ENCODE measurements at regions not wholly inside any gene's neighbourhood (a gene's known extent, or its start where the extent isn't known, plus 50 kb on each side); places are given as distances from the start of the nearest gene placed in this dataset.
"Not testable (repeated sequence)": the region's sequence is repeated elsewhere in the genome, so short reads cannot be mapped to it uniquely, and the experiment has no call there.

DNA sequence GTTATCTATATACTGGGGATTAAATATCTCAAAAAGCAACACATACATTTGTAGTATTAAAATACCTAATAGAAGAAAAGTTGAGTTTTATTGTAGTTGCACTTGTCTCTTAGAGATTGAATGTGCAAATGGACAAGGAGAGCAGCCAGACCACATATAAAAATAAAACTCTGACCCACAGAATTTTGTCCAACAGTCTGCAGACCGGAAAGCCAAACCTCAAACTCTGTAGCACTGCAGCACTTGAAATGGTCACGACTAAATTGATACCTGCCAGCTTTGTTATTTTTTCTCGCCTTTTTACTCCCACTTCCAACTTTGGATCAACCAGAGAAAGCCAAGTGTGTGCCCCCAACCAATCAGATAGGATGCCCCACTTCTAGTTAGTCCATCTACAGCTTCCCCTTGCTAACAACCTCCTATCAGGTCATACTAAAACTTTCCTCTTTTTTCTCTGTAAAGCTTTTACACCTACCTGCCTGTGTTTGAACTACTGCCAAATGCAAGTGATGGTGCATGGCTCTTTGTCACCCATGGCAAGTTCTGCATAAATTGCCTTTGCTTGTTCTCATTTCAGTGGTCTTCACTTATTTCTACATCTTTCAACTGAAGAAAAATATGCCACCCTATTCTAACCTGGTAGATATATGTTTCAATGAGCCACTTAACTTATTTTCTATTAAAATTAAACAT is 1250.7 kb upstream of the SPRY2 start:
- no peak for DNase-seq

- no peak for DNase-seq
Measured at GRCh38 chr13:81582381-81582780, 1241.5 kb upstream of the SPRY2 start.

- DNase-seq, result no peak
Measured at GRCh38 chr13:81577601-81578195, 1236.8 kb upstream of the SPRY2 start.

DNA sequence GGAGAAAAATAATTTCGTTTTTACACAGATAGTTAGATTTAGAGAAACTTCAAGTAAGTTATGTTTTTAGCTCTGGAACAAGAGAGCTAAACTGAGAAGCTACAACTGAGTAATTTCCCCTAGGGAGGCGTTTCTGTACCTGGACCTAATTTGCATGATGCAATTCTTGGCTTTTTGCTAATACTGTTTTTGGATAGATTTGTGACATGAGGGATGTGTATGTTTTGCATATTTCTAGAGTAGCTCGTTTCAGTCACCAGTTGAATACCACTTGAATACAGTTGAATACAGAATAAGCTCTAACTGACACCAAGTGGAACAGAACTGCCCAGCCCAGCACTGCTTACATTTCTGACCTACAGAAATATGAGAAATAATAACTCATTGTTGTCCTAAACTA is 1227.9 kb upstream of the SPRY2 start:
- no peak for DNase-seq

DNA sequence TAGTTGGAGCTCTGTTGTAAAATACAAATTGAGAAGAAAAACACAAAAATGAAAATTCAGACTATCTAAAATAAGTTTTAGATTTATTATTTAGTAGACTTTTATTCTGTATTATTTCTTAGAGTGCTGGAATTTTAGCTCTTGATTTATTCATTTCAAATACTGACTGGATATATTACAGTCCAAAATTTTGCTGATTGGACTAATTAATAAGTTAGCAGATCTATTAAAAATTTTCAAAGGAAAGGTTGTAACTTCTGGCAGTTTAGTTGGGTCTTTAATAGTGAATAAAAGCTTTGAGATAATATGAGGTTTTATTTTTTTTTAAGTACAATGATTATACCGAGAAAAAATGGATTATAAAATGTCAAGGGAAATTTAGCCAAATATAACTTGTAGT is 1224.9 kb upstream of the SPRY2 start:
- no peak for DNase-seq

DNA sequence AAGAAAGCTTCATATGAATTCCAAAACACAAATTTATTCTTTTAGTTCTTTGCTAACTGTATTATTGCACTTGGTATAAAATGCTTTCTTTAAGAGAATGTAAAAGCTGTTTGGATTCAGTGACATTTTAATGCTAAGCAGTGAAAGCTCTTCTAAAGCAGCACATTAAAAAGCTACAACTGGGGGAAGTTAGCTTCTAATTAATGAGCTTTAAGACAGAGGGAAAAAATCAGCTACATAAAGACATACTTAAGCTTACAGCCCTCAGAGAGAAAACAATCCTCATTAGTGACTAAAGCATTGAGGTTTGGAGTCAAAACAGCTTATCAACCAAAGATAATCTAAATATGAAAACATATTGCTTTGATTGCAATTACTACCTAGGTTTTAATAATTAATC is 1222.2 kb upstream of the SPRY2 start:
- DNase-seq, result no peak

GRCh38 chr13:81562598-81562997 is 1221.7 kb upstream of the SPRY2 start:
- DNase-seq, result no peak

- no peak for DNase-seq
Measured at GRCh38 chr13:81551036-81551435, 1210.1 kb upstream of the SPRY2 start.

GRCh38 chr13:81546294-81546693 is 1205.4 kb upstream of the SPRY2 start:
- DNase-seq, result not testable (repeated sequence)

- no peak for DNase-seq
Measured at GRCh38 chr13:81540777-81541176, 1199.9 kb upstream of the SPRY2 start.

DNA sequence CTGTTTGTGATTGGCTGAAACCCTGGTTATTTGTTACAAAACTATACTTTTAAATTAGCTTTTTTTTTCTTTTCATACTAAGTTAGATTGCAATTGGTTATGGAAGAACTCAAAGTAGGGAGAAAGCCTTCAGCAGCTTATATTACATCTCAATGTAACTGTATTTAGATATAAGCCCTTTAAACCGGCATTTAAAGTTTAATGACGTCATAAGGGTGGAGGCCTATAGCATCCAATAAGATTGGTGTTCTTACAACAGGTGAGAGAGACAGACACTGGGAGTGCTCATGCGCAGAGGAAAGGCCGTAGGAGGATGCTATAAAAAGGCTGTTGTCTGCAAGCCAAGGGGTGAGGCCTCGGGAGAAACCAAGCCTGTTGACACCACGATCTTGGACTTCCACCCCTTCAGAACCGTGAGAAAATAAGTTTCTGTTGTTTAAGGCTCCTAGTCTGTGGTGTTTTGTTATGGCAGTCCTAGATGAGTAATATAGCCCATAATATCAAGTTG is 1198.8 kb upstream of the SPRY2 start:
- no peak for DNase-seq

DNA sequence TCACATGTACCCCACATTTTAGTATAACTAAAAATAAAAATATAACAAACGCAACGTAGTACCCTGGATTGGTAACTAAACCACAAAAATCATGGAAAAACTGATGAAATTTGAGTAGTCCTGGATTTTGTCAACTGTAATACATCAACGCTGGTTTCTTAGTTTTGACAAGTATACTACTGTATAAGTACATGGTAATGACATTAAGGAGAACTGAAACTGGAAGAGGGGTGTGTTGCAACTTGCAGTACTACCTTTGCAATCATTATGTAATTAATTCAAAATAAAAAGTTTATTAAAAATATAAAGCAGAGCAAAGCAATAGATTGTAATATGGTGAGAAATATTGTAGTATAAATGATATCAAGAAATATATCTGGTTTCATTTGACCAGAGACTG is 1158.0 kb upstream of the SPRY2 start:
- no peak for DNase-seq

DNA sequence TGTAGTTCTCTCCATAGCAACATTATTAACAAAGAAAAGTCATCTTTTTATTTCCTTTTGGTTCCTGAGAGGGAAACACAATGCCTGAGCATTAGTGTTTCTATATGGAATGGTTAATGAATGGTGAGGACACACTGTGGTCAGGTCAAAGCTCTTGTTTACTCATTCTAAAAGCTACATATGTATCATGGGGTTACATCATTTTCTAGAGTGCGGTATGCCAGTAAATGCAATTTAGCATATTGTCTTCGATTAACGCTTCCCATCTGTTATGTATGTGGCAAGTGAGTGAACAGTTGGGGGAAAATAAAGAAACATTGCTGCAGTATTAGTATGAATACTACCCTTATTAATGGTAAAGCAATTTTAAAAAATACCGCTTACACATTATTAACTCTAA is 1152.2 kb upstream of the SPRY2 start:
- no peak for DNase-seq

- no peak for DNase-seq
Measured at GRCh38 chr13:81492449-81492848, 1151.5 kb upstream of the SPRY2 start.

DNA sequence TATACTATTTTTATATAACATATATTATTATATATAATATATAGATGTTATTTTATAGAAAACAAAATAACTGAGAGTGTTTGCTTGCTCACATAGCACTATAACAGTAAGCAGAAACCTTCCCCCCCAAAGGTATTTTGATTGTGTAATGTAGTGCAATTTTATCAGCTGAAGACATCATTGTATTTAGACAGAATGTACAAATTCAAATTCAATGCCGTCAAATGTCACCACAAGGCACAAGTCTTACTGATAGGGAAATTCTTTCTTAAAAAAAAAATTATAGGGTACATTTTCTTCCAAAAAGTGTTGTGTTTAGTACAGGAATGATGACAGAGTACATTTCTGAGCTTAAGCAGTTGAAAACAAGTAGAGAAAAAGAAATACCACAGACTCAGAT is 1147.1 kb upstream of the SPRY2 start:
- DNase-seq, result no peak

DNA sequence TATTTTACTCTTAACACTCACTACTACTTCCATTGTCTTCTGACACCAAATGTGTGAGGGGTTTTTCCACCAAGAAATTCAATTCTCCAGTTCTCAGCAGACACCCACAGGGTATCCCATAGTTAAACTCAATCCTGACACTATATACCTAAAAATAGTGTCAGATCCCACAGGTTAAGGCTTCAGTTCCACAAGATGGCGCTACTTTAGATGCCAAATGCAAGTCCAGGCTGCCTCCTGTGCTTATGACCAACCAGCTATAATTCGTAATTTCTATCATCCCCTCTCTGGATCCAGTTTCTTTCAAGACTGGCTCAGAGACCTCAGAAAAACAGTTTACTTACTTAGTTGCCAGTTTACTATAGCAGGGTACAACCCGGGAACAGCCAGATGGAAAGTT is 1146.2 kb upstream of the SPRY2 start:
- DNase-seq, result no peak

DNA sequence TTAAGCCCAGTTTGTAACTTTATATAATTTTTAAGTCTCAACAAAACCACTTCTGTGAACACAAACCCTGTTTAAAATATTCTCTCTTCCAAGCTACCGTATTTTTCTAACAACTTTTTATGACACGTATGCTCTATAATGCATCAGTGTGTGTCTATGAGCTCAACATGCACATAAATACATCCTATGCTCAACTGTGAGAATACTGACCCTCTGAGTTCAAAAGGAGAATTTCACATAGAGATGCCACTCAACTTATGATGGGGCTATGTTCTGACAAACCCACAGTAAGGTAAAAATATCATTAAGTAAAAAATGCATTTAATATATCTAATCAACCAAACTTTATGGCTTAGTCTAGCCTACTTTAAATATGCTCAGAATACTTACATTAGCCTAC is 1139.7 kb upstream of the SPRY2 start:
- DNase-seq, result no peak

DNA sequence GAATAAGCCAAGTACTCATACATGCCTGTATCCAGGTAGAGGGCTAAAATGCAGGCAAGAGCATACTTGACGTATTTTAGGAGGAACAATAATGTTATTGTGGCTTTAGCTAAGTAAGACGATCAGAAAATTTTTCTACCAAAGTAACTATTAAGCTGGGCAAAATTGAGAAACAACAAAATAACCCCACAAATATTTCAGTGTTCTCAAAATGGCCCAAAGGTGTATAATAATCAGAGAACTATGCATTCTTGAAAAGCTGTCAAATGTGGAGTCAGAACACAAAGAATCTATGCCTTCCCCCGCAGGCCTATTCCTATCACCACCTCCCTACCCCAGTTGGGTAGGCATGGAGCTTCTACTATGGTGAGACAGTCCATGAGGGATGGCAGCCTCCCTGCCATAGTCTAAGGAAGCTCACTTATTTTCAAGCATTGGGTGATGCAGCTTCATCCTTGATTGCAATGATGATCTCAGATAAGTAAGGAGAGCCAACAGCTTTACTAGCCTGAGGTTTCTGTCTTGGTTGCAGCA is 1132.5 kb upstream of the SPRY2 start:
- no peak for DNase-seq

DNA sequence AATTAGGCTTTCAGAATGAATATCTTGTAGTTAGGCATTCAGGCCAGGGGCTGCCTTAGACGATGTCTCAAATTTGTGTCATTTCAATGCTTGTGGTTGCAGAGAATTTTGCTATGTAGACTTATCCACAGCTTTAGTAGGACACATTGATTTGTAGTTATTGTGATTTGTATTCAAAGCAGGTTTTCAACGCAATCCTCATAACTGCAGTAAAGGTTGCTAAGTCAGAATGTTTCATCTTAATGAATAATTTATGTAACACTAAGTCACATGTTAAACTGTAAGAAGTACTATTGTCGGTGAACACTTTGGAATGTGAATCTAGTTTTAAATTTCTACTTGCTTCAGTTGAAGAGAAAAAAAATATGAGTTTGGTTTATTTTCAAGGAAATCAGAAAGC is 1117.2 kb upstream of the SPRY2 start:
- DNase-seq, result no peak

DNA sequence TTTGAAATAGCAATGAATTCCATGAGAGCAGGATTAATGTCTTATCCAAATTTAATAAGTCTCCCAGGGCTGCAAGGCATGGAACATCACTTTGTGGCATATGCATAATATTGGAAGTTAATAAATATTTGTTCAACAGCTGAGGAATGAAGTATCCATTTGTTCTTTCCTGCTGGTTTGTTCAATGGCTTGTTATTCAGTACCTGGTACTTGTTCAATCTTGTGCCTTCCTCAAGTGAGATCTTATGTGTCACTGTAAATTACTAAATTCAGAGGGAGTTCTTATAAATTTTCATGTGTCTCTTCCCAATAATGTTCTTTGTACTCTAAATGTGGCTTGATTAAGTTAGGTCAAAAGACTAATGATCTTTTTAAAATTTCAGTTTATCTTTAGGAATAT is 1105.5 kb upstream of the SPRY2 start:
- DNase-seq, result no peak

- no peak for DNase-seq
Measured at GRCh38 chr13:81442904-81443303, 1102.0 kb upstream of the SPRY2 start.

DNA sequence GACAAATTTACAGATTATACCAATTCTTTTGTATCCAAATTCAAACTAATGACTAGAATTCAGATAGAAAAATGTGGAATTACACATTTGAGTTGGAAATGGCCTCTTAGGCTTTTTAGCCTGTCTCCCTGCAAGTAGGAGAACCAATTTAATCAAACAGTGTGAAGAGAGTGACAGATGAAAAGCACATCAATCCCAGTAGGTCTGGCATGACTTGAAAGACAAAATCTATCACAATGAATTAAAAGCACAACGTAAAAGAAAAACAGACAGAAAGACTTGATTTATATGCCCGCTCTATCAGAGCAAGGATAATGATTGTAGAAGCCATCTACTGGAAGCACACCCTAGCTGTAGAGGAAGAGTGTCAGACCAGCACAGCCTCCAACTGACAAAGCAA is 1084.4 kb upstream of the SPRY2 start:
- DNase-seq, result no peak

GRCh38 chr13:81409284-81409683 is 1068.4 kb upstream of the SPRY2 start:
- DNase-seq, result no peak

DNA sequence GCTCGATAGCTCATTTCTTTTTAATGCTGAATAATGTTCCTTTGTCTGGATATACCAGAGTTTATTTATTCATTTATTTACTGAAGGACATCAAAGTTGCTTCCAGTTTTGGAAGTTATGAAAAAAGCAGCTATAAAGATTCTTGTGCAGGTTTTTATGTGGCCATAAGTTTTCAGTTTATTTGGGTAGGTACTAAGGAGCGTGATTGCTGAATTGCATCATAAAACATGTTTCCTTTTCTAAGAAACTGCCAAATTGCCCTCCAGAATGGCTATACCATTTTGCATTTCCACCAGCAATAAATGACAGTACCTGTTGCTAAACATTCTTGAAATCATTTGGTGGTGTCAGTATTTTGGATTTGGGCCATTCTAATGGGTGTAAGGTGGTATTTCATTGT is 1067.7 kb upstream of the SPRY2 start:
- DNase-seq, result no peak

Measured in DMS79 treated with DMSO at 0.1 percent for 48 hours (cell line).